GM04504 (cell line): ENCODE measurements at regions not wholly inside any gene's neighbourhood (a gene's known extent, or its start where the extent isn't known, plus 50 kb on each side); places are given as distances from the start of the nearest gene placed in this dataset.
"Not testable (repeated sequence)": the region's sequence is repeated elsewhere in the genome, so short reads cannot be mapped to it uniquely, and the experiment has no call there.

Experiments used
- DNase-seq: peaks from one replicate; pipeline ENCODE4 v3.0.0-alpha.2; 2012; ENCODE audit warnings: low read depth

DNA sequence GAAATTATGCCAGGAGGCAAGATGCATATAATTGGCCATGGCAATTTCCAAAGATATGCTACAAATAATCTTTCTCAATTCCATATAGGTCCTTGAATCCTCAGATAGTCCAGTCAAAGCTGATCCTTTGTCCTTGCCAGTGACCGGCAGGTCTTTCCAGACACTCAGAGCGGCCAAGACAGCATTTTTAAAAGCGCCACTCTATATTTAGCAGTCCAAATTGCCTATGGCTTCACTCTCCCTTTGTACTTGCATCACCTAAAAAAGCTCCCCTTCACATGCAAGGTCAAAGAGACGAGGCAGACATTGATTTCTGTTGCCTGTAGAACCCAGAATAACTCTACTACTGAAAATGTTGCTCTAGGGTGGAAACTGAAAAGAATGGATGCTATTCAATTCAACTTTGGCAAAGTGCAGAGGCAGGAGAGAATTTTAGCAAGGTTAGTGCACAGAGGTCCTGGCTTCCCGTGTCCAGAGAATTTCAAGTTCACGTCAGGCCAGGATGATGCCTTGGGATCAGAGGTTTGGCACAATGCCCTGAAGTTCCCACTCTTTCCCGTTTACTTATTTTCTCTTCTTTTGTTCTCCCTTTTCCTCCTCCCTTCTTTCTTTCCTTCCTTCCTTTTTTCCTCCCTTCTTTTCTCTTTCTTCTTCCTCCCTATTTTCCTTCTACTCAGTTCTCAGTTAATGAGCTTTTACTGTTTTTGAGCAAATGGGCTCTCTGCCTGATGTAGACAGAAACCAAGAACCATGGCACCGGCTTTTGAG, 108.5 kb downstream of the KCNK1 start:
- no peak for DNase-seq

DNA sequence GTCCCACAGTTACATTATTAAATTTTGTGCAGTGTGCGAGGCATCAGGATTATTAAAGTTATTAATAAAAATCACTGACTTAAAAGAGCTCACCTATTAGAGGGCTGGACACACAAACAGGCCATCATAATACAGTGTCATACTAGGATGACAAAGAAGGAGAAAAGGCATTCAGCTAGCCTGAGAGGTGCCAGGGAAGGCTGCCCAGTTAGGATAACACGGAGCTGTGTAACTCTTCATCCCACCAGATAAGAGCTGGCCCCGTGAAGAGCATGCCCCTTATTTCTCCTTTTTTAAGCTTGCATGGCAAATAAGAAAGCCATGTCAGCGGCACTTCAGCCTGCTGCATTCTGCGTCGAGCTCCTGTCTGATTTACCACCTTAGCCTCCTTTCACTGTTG, 109.5 kb downstream of the KCNK1 start:
- DNase-seq: no peak

DNA sequence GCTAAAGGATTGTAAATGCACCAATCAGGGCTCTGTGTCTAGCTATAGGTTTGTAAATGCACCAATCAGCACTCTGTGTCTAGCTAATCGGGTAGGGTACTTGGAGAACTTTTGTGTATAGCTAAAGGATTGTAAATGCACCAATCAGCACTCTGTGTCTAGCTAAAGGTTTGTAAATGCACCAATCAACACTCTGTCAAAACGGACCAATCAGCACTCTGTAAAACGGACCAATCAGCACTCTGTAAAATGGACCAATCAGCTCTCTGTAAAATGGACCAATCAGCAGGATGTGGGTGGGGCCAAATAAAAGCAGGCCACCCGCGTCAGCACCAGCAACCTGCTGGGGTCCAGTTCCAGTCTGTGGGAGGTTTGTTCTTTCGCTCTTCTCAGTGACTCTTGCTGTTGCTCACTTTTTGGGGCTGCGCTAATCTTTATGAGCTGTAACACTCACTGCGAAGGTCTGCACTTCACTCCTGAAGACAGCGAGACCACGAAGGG, 110.3 kb downstream of the KCNK1 start:
- not testable (repeated sequence) for DNase-seq

DNA sequence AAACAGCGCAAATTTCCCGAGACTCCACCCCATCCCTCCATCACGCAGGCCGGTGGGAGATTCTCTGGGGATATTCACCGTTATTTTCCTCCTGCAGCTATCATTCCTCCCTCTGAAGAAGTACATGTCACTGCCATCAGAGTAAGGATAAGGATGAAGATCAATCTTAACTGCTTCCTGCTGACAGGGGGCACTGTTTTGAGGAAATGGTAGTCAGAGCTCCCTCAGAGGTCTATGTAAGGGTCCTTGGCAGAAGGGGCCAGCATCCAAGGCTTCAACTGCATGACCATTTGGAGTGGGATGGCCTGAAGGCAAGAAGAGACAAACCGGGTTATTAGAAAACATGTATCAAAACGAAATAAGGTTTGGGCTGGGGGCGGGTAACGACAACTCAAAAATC, 111.5 kb downstream of the KCNK1 start:
- DNase-seq: no peak

DNA sequence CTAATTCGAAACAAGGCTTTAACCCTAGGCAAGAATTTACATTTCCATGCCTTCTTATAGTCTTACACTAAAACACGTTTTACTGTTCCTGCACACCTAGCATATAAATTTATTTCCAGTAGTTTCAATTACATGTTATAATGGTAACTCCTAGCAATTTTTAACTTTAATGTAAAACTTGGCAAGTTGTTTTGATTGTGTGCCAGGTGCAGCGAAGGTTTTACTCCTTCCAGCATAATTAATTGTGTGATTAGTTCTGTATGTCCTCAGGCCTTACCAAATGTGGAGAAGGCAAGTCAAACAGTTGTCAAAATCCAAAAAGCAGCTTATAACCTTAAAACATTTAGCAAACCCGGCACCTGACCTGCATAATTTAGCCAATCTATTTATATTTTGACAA, 114.8 kb downstream of the KCNK1 start:
- DNase-seq: no peak

DNA sequence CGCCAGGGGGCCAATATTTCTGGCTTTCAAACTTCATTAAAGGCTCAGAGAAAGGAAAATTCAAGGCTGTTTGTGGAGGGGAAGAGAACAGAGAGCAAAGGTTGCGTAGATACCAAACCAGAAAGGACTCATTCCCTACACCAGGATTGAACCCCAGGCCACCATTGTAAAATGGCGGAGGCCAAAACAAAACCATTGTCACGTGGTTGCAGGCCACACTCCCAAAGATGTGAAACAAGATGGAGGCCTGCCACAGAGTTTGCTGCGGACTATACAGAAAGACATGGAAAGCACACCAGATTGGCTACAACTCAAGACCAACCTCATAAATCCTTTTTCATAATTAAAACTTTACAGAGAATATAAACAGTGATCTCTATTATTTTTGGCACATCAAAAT, 116.5 kb downstream of the KCNK1 start:
- DNase-seq: no peak

DNA sequence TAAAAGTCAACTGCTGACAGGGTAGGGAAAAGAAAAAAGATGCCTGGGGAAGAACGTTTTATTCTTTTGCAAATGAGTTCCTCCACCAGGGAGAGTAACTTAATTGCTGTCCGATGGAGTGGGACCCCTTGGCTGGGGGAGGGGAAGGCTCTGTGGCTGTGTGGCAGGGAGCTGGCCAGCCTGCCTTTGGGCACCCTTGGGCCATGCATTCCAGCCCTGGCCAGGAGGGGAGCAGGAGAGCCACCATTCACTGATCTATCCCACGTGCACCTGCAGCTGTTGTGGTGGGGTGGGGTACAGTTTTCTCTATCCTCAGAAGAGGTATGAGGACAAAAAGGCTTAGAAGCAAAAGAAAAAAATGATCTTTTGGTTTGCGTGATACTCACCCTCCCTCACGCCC, 116.9 kb downstream of the KCNK1 start:
- no peak for DNase-seq

DNA sequence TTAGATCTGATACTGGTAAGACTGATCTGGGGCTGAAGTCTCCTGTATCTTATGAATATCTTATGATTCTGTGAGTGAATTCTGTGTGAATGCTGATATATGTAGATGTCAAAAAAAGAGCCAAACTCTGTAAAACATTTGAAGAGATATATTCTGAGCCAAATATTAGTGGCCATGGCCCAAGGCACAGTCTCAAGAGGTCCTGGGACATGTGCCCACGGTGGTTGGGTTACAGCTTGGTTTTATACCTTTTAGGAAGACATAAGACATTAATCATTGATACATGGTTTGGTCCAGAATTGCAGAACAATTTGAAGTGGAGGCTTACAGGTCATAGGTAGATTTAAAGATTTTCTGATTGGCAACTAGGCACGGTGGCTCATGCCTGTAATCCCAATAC, 118.3 kb downstream of the KCNK1 start:
- DNase-seq: no peak

DNA sequence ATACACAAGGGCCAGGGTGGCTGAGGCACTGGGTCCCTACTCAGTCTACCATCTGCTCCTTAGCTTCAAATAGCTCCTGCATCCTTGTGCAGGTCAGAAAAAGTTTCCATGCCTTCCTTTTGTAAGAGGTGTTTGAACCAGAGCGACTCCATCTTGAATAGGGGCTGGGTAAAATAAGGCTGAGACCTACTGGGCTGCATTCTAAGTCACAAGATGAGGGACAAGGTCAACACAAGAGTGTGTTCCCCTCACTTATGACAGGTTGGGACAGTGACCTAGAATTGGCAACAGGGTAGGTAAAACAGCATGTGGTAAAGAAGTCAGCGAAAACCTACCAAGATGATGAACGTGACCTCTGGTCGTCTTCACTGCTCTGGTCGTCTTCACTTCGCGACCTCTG, 120.5 kb downstream of the KCNK1 start:
- DNase-seq: no peak

DNA sequence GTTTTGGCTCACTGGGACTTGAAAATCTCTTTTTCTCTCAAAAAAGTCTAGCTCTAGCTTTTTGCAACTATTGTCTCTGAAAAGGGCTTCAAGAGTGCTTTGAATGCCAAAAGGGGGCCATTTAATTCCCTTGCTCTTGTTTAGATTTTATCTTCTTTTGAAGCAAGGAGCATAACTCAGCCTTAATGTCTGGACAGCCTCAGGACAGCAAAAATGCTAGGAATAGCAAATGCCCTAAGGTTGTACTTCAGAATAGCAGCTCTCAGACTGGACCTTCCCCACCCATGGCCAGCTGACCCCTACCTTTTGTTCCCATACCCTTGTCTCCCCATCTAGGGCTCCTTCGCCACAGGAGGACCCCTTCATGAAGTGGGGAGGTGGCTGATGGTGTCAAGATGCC, 121.4 kb downstream of the KCNK1 start:
- DNase-seq: no peak

DNA sequence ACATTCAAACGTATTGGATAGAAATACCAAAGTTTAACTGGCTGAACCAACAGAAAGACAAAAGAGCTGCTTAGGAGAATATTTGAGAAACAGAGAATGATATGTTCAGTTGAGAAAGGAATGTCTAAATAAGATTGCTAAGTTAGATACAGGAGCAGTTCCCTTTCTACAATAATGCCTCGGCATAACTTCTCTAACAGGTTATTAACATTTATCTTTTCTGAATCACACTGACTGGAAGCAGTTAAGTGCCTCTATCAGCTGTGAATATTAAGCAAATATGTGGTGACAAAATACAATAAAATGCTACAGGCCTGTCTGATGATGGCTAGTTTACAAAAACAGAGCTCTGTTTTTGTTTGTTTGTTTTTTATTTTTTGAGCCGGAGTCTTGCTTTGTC, 121.9 kb downstream of the KCNK1 start:
- no peak for DNase-seq

DNA sequence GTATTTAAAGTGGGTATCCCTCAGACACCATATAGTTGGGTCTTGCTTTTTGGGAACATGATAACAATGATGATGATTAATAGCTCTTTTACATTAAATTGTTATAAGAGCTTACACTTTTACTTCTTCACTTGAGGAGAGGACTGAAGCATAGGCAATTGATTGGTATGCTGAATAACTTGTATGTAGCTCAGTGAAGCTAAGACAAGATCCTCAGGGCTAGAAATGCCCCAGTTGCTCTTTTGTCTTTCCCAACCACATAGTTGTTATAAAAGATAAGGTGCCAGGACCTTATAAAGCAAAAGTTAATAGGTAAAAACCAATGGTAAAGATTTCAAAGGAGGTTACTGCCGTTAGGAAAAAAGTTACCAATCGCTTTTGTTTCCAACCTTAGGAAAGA, 123.4 kb downstream of the KCNK1 start:
- DNase-seq: no peak

DNA sequence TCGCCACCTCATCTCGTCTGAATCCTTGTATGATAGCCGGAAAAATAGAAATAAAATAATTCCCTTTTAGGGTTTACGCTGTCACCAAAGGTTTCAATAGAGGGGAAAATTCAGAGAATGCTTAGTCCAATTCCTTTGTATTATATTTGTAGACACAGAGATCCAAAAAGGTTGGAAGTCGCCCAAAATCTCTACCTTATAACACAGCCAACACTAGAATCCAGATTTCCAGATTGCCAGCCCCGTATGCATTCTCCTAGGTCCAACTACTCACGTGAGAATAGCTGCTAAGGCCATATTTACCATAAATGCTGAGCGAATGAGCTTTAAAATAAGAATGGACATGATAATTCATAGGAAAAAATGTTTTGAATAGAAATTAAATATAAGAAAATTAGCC, 124.5 kb downstream of the KCNK1 start:
- no peak for DNase-seq

DNA sequence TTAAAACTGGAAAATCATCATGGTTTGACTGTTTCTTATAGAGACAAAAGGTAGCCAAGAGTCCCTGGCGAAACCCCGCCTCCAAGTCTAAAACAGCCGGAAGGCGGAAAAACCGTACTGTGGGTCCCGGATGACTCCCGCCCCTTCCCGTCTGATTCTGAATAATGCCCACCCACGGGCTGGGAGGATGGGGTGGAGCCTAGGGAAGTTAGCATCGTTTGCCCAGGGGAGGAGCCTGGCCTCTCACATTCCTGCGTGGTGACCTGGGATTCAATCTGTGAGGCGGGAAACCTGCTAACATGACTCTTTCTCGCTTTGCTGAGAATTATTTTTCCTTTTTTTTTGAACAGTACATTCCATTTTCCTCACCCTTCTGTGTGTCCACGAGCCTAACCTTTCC, 124.9 kb downstream of the KCNK1 start:
- no peak for DNase-seq

DNA sequence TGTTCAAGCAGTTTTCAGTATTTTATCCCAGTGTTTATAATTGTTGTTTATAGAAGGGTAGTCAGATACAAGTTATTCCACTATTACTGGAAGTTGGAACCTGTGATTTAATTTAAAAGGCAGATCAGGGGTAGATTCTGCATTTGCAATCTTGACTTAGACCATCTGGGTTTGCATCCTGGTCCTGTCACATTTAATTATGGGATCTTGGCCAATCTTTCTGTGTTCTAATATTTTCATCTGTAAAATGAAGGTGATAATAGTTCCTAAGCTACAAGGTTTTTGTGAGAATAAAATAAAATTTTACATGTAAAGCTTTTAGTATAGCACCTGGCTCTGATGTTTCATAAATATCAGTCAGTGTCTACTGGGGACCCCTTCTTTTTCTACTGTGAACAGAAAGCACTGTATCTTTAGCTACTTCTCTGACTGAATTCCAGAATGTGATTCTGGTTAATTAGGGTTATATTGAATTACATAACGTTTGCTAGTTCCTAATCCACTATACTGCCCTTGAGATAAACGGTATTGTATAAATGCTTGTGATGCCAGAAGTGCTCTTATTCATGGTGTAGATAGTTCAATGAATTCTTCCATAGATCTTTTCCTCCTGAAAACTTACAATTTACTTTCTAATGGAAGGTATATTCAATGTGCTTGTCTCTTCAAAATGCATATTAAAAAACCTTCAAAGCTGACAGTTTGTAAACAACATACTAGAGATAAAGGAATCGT, 131.0 kb downstream of the KCNK1 start:
- no peak for DNase-seq

DNA sequence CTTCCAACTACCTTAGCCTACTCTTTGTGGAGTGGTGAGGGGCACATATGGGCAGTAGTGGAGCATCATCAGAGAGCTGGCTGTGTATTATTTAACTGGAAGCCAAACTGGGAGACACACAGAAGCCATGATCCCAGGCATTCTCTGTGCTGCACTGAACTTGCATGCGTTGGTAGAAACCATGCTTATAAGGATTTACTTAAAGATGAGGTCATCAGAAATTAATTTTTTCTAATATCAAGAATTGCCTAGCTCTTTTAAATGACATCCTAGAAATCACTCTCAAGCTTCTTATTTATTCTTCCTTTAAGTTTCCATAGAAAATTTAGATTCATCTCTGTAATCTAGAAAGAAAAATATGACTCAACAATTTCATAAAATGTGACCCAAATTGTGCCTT, 136.2 kb downstream of the KCNK1 start:
- no peak for DNase-seq

DNA sequence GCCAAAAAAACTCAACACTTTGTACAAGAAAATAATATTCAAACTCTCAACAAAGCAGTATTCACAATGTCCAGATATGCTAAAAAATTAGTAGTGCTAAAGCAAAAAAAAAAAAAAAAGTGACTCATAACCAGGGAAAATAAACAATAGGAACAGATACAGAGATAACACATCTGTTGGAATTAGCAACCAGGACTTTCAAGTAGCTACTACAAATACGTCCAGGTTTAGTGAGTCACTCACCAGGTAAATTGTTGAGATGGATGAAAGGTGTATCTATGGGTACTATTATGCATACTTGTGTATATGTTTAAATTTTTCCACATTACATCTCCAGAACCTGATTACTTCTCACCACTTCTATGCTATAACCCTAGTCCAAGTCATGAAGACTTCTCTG, 144.8 kb upstream of the SLC35F3 start:
- no peak for DNase-seq

DNA sequence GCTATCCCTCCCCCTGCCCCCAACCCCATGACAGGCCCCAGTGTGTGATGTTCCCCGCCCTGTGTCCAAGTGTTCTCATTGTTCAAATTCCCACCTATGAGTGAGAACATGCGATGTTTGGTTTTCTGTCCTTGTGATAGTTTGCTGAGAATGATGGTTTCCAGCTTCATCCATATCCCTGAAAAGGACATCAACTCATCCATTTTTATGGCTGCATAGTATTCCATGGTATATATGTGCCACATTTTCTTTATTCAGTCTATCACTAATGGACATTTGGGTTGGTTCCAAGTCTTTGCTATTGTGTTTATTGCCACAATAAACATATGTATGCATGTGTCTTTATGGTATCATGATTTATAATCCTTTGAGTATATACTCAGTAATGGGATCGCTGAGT, 140.2 kb upstream of the SLC35F3 start:
- not testable (repeated sequence) for DNase-seq

DNA sequence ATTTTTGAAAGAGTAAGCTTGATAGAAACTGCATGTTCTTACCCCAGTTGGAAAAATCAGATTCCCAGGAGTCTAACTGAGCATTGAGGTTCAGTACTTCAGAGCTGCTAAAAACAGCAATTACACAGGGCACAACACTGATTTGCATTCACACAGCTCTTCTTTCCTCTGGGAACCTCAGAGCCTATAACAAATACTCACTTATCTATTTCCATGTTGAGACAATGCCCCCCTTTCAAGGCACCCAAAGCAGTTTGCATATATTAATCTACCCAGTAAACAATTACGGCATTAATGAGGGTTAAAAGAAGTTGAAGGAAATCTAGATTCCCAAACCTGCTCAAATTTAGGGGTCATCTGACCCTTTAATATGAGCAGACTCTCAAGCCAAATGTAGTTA, 126.9 kb upstream of the SLC35F3 start:
- DNase-seq: no peak

DNA sequence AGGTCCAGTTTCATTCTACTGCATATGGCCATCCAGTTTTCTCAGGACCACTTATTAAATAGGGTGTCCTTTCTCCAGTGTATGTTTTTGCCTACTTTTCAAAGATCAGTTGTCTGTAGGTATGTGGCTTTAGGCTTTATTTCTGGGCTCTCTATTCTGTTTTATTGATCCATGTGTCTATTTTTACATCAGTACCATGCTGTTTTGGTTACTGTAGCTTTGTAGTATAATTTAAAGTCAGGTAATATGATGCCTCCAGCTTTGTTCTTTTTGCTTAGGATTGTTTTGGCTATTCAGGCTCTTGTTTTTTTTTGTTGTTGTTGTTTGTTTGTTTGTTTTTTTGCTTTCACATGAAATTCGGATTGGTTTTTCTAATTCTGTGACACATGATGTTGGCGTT, 124.4 kb upstream of the SLC35F3 start:
- no peak for DNase-seq

DNA sequence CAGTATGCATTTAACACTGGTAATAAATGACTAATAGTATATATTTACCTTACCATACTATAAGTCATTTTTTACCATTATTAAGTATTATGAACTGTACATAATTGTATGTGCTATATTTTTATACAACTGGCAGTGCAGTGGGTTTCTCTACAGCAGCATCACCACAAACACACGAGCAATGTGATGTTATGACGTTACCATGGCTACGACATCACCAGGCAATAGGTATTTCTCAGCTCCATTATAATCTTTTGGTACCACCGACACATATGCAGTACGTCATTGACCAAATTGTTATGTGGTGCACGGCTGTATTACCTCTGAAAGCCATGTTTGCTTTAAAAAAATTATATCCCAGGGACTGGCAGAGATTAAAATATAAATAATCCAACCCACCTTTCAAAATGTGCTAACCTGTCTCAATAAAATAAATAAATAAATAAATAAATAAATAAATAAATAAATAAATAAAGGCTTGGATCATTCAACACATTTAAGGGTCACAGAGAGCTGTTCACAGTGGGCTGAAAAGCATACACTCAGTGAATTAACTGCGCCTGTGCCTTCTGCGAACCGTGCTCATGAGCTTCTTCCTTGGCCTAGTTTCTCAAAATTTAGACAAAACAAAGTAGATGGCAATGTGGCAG, 121.4 kb upstream of the SLC35F3 start:
- DNase-seq: no peak

DNA sequence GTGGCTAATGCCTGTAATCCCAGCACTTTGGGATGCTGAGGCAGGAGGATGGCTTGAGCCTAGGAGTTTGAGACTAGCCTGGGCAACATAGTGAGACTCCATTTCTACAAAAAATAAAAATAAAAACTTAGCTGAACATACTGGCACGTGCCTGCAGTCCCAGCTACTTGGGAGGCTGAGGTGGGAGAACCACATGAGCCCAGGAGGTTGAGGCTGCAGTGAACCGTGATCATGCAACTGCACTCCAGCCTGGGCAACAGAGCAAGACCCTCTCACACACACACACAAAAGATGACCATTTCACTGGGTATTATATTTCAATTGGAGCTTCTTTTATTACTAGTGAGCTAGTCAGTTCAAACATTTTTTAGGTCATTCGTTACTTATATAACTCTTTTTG, 116.9 kb upstream of the SLC35F3 start:
- DNase-seq: no peak

DNA sequence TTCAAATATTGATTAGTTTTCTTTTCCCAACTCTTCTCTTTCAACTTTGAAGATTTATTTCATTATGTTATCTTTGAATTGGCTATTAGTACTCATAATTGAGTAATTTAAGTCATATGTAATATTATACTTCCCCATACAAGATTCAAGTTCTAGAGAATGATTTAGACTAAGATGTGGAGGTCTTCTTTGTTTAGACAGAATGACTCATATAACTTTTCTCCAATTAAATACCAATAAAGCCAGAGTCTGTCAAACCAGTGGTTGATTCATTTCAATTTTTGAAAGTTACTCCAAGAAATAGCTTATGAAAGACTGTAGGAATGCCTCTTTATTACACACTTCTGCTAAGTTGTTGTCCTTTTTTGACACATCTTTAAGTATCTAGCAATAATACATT, 115.8 kb upstream of the SLC35F3 start:
- DNase-seq: no peak
